K562 (cell line): ENCODE measurements at regions not wholly inside any gene's neighbourhood (a gene's known extent, or its start where the extent isn't known, plus 50 kb on each side); places are given as distances from the start of the nearest gene placed in this dataset.

ENCODE experiments used
- ATAC-seq: fragments of 200-7000 bp; cut with Tn5 transposase; 3 replicates; pipeline ENCODE4 v1.9.1; 2020; ENCODE audit warnings: moderate library complexity
- BruUV-seq: library from RNA; stranded (reverse); fragments of 400-500 nt; replicated peaks from 2 replicates; lab custom pipeline; 2021; lab: Mats Ljungman, UMichigan
- CTCF ChIA-PET: fragments of 300-600 bp; formaldehyde crosslinking; extraction: SDS; loops from one replicate; lab custom pipeline; 2021; ENCODE audit warnings: low intra/inter-chr PET ratio; lab: Yijun Ruan, JAX
- POLR2A ChIA-PET: fragments of 300-600, 350-650 bp; sonication (Branson Sonifier 250); formaldehyde crosslinking; extraction: SDS; loops from one replicate; lab custom pipeline; 2021; ENCODE audit warnings: antibody characterized with exemption, inconsistent platforms; lab: Yijun Ruan, JAX
- DNase-seq, 4 experiments: peaks; one replicate each; pipeline versions ENCODE4 v3.0.0 to v3.0.0-alpha.2; 2011 to 2018; ENCODE audit warnings: low spot score in 3 of 4, mixed read lengths in 3 of 4; ENCODE audit errors: extremely low read depth in 1 of 4
- FAIRE-seq: peaks from 2 replicates; lab custom pipeline; 2011; peaks lifted over from hg19 to GRCh38; lab: Jason Lieb, UNC
- H2AFZ ChIP-seq: 2 replicates; pipeline ENCODE4 v1.6.0; 2011; ENCODE audit warnings: low read depth, low read length, control low read depth, inconsistent platforms
- H3K27ac ChIP-seq: fragments of 200-600 bp; 3 replicates; pipeline ENCODE4 v1.8.0; 2011; ENCODE audit warnings: low read depth, mild to moderate bottlenecking, control low read depth, inconsistent platforms, low read length, moderate library complexity, mixed read lengths; ENCODE audit errors: extremely low read depth
- H3K27me3 ChIP-seq, 2 experiments: fragments of 300-600 bp in 1 of 2; 2 replicates in 1 of 2; 3 replicates in 1 of 2; pipeline versions ENCODE4 v1.6.0 to v1.8.0; 2011; ENCODE audit warnings: inconsistent platforms in 2 of 2, low read length in 2 of 2, mild to moderate bottlenecking in 1 of 2, mixed read lengths in 1 of 2, moderate library complexity in 1 of 2; ENCODE audit not compliant: control insufficient read depth in 2 of 2, insufficient read depth in 2 of 2
- H3K36me3 ChIP-seq: fragments of 300-600 bp; 3 replicates; pipeline ENCODE4 v1.8.0; 2011; ENCODE audit warnings: mild to moderate bottlenecking, low read length, inconsistent platforms; ENCODE audit not compliant: control insufficient read depth, insufficient read depth
- H3K4me1 ChIP-seq, 2 experiments: fragments of 200-600 bp in 1 of 2; replicated peaks in 1 of 2; 2 replicates in 1 of 2; 3 replicates in 1 of 2; pipeline versions ENCODE4 v1.5.1 to v1.8.0; 2011; ENCODE audit warnings: inconsistent platforms in 2 of 2, low read length in 2 of 2, mild to moderate bottlenecking in 1 of 2, mixed read lengths in 1 of 2, moderate library complexity in 1 of 2; ENCODE audit not compliant: control insufficient read depth in 2 of 2, insufficient read depth in 2 of 2
- H3K4me2 ChIP-seq: 2 replicates; pipeline ENCODE4 v1.6.1; 2011; ENCODE audit warnings: low read length, control low read depth, inconsistent platforms, mixed read lengths; ENCODE audit not compliant: insufficient read depth
- H3K4me3 ChIP-seq: fragments of 200-600 bp; sonication (generic), shearing (Covaris generic); 2 replicates; pipeline ENCODE4 v1.5.1; 2016; ENCODE audit warnings: control low read depth, inconsistent platforms
- H3K79me2 ChIP-seq: fragments of 200-600 bp; 3 replicates; pipeline ENCODE4 v1.8.0; 2011; ENCODE audit warnings: low read length, inconsistent platforms; ENCODE audit not compliant: control insufficient read depth, insufficient read depth
- H3K9ac ChIP-seq, 2 experiments: 2 replicates each; pipeline versions ENCODE4 v1.6.0 to v1.6.1; 2011; ENCODE audit warnings: low read depth in 2 of 2, low read length in 2 of 2, control low read depth in 1 of 2, inconsistent platforms in 1 of 2, mild to moderate bottlenecking in 1 of 2, mixed read lengths in 1 of 2; ENCODE audit not compliant: insufficient read depth in 1 of 2
- H3K9me1 ChIP-seq: one replicate; pipeline ENCODE4 v1.6.0; 2011; ENCODE audit warnings: inconsistent platforms, mild to moderate bottlenecking, low read length, moderate library complexity; ENCODE audit not compliant: control insufficient read depth, insufficient read depth
- H3K9me3 ChIP-seq: replicated peaks from 2 replicates; pipeline ENCODE4 v1.5.1; 2011; ENCODE audit warnings: low read depth, low read length, inconsistent platforms; ENCODE audit not compliant: control insufficient read depth, insufficient read depth
- H4K20me1 ChIP-seq: replicated peaks from 2 replicates; pipeline ENCODE4 v1.6.1; 2011; ENCODE audit warnings: low read length, inconsistent platforms, mixed read lengths; ENCODE audit not compliant: control insufficient read depth, insufficient read depth
- CREM ChIP-seq: IDR thresholded peaks from 2 replicates; pipeline ENCODE4 v1.6.1; 2014; ENCODE audit warnings: antibody characterized with exemption, low read depth
- IRF2 ChIP-seq: sonication (generic); formaldehyde crosslinking; IDR thresholded peaks from 2 replicates; pipeline ENCODE4 v1.8.1; 2022; ENCODE audit warnings: mild to moderate bottlenecking, missing genetic modification reagents
- MAFF ChIP-seq: IDR thresholded peaks from 2 replicates; pipeline ENCODE4 v1.6.1; 2012; ENCODE audit warnings: low read length, improper control_type of control experiment
- MCM2 ChIP-seq: fragments of 450-650 bp; IDR thresholded peaks from 2 replicates; pipeline ENCODE4 v1.6.1; 2017; ENCODE audit warnings: low read depth, mild to moderate bottlenecking
- MED1 ChIP-seq: sonication (generic); formaldehyde crosslinking; IDR thresholded peaks from 2 replicates; pipeline ENCODE4 v1.8.1; 2023; ENCODE audit warnings: missing genetic modification reagents, borderline replicate concordance
- MTF1 ChIP-seq: fragments of 250-450 bp; sonication (Bioruptor Pico); IDR thresholded peaks from 2 replicates; pipeline ENCODE4 v1.9.0; 2021; ENCODE audit warnings: moderate library complexity, mild to moderate bottlenecking, inconsistent platforms, borderline replicate concordance
- NFIC ChIP-seq: fragments of 450-650 bp; IDR thresholded peaks from 2 replicates; pipeline ENCODE4 v1.6.1; 2017; ENCODE audit warnings: mild to moderate bottlenecking, inconsistent platforms
- PHB2 ChIP-seq: fragments of 450-650 bp; IDR thresholded peaks from 2 replicates; pipeline ENCODE4 v1.6.1; 2017; ENCODE audit warnings: low read depth
- SMAD1 ChIP-seq: fragments of 150-350 bp; IDR thresholded peaks from 2 replicates; pipeline ENCODE4 v1.6.1; 2014; ENCODE audit warnings: low read length, low read depth; ENCODE audit not compliant: partially characterized antibody
- WHSC1 ChIP-seq: IDR thresholded peaks from one replicate; pipeline ENCODE4 v1.6.1; 2012; ENCODE audit warnings: low read length, control low read depth, inconsistent platforms
- ZFPM2 ChIP-seq: fragments of 250-450 bp; sonication (Bioruptor Pico); IDR thresholded peaks from 2 replicates; pipeline ENCODE4 v1.5.1; 2022; ENCODE audit warnings: mild to moderate bottlenecking
- ZNF184 ChIP-seq: sonication (generic); formaldehyde crosslinking; IDR thresholded peaks from 2 replicates; pipeline ENCODE4 v1.5.0; 2020; ENCODE audit warnings: missing genetic modification reagents
- in situ Hi-C: fragments of 300-500 bp; cut with MboI; formaldehyde crosslinking; loops from 4 replicates; pipeline ENCODE4 v1.15.0; 2018; ENCODE audit warnings: inconsistent platforms, mixed read lengths
- intact Hi-C: fragments of 100-400 bp; cut with micrococcal nuclease; formaldehyde crosslinking; loops from 2 replicates; pipeline ENCODE4 v1.14.2; 2022
- TF ChIP-seq, protein P1 (sequence below): fragments of 250-450 bp; sonication (Bioruptor Pico); IDR thresholded peaks from 2 replicates; pipeline ENCODE4 v1.4.0; 2020; ENCODE audit warnings: borderline replicate concordance
- TF ChIP-seq, protein P2 (sequence below): fragments of 250-450 bp; sonication (Bioruptor Pico); IDR thresholded peaks from 2 replicates; pipeline ENCODE4 v1.5.0; 2022; ENCODE audit warnings: mild to moderate bottlenecking
- TF ChIP-seq, protein P3 (sequence below): sonication (generic); formaldehyde crosslinking; IDR thresholded peaks from 2 replicates; pipeline ENCODE4 v1.8.0; 2022; ENCODE audit warnings: mild to moderate bottlenecking, missing genetic modification reagents
- TF ChIP-seq, protein P4 (sequence below), 3 experiments: IDR thresholded peaks in 2 of 3; conservative IDR thresholded peaks in 1 of 3; 2 replicates each; pipeline ENCODE4 v1.5.1; 2011 to 2012; ENCODE audit warnings: low read length in 3 of 3, mild to moderate bottlenecking in 3 of 3, control low read depth in 2 of 3, improper control_type of control experiment in 1 of 3, inconsistent platforms in 1 of 3, low read depth in 1 of 3, mixed read lengths in 1 of 3, moderate library complexity in 1 of 3; ENCODE audit not compliant: insufficient read depth in 2 of 3

DNA sequence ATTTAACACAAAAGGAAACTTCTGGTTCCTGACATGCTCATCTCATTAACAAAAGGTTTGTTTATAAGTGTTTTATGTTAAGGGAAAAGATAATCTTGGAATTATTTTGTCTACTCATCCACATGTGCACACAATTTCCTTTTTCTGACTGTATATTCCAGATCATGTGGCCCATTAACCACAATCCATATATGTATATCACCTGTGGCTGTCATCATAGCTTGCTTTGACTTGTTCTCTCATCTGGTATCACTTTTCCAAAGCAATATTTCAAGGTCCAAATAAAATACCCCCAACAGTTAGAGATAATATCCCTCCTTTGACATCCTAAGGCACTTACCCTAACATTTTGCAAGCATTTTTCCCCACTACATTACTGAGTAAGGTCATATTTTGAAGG, 856.1 kb downstream of the CDH11 start:
- DNase-seq (no peak), ATAC-seq (no peak), FAIRE-seq (no peak)
- Histone ChIP-seq H3K27me3 (no peaks in the 10 kb centered on the region), H3K9me1 (no peaks in the 10 kb centered on the region), H3K4me1 (no peaks in the 10 kb centered on the region), H3K4me3 (no peak overlapping the region), H2AFZ (no peak overlapping the region), H3K4me2 (no peak overlapping the region), H3K27ac (no peak overlapping the region), H3K79me2 (no peaks in the 10 kb centered on the region), H3K9me3 (no peaks in the 10 kb centered on the region), H4K20me1 (no peaks in the 10 kb centered on the region), H3K9ac (no peak overlapping the region), H3K36me3 (no peaks in the 10 kb centered on the region)
- intact Hi-C loops: no loop called here
- ChIA-PET CTCF (no interaction called here), POLR2A (no interaction called here)
- in situ Hi-C loops: no loop called here
- no TSS peak for BruUV-seq
- TF ChIP-seq WHSC1 (no peak), MED1 (CRISPR knock-in tag) (no peak), CREM (no peak), SMAD1 (no peak), MAFF (no peak), ZFPM2 (CRISPR knock-in tag) (no peak), ZNF184 (CRISPR knock-in tag) (no peak), MTF1 (no peak), MCM2 (no peak), IRF2 (CRISPR knock-in tag) (no peak), PHB2 (no peak), NFIC (no peak)
- TF ChIP-seq, protein P1, sequence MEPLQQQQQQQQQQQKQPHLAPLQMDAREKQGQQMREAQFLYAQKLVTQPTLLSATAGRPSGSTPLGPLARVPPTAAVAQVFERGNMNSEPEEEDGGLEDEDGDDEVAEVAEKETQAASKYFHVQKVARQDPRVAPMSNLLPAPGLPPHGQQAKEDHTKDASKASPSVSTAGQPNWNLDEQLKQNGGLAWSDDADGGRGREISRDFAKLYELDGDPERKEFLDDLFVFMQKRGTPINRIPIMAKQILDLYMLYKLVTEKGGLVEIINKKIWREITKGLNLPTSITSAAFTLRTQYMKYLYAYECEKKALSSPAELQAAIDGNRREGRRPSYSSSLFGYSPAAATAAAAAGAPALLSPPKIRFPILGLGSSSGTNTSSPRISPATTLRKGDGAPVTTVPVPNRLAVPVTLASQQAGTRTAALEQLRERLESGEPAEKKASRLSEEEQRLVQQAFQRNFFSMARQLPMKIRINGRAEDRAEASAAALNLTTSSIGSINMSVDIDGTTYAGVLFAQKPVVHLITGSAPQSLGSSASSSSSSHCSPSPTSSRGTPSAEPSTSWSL (CRISPR knock-in tag): no peak
- TF ChIP-seq, protein P2, sequence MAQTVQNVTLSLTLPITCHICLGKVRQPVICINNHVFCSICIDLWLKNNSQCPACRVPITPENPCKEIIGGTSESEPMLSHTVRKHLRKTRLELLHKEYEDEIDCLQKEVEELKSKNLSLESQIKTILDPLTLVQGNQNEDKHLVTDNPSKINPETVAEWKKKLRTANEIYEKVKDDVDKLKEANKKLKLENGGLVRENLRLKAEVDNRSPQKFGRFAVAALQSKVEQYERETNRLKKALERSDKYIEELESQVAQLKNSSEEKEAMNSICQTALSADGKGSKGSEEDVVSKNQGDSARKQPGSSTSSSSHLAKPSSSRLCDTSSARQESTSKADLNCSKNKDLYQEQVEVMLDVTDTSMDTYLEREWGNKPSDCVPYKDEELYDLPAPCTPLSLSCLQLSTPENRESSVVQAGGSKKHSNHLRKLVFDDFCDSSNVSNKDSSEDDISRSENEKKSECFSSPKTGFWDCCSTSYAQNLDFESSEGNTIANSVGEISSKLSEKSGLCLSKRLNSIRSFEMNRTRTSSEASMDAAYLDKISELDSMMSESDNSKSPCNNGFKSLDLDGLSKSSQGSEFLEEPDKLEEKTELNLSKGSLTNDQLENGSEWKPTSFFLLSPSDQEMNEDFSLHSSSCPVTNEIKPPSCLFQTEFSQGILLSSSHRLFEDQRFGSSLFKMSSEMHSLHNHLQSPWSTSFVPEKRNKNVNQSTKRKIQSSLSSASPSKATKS (CRISPR knock-in tag): no peak
- TF ChIP-seq, protein P3, sequence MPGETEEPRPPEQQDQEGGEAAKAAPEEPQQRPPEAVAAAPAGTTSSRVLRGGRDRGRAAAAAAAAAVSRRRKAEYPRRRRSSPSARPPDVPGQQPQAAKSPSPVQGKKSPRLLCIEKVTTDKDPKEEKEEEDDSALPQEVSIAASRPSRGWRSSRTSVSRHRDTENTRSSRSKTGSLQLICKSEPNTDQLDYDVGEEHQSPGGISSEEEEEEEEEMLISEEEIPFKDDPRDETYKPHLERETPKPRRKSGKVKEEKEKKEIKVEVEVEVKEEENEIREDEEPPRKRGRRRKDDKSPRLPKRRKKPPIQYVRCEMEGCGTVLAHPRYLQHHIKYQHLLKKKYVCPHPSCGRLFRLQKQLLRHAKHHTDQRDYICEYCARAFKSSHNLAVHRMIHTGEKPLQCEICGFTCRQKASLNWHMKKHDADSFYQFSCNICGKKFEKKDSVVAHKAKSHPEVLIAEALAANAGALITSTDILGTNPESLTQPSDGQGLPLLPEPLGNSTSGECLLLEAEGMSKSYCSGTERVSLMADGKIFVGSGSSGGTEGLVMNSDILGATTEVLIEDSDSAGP (CRISPR knock-in tag): no peak
- TF ChIP-seq, protein P4, sequence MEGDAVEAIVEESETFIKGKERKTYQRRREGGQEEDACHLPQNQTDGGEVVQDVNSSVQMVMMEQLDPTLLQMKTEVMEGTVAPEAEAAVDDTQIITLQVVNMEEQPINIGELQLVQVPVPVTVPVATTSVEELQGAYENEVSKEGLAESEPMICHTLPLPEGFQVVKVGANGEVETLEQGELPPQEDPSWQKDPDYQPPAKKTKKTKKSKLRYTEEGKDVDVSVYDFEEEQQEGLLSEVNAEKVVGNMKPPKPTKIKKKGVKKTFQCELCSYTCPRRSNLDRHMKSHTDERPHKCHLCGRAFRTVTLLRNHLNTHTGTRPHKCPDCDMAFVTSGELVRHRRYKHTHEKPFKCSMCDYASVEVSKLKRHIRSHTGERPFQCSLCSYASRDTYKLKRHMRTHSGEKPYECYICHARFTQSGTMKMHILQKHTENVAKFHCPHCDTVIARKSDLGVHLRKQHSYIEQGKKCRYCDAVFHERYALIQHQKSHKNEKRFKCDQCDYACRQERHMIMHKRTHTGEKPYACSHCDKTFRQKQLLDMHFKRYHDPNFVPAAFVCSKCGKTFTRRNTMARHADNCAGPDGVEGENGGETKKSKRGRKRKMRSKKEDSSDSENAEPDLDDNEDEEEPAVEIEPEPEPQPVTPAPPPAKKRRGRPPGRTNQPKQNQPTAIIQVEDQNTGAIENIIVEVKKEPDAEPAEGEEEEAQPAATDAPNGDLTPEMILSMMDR (IDR thresholded peaks at IDR 0.05 in 2 of 3, conservative IDR thresholded peaks at IDR 0.05 in 1 of 3; ENCODE audit: insufficient read depth in 2 of 3, low read depth in 1 of 3, low read length in 3 of 3): no peak
